OCI-LY7 (cell line): ENCODE measurements at regions not wholly inside any gene's neighbourhood (a gene's known extent, or its start where the extent isn't known, plus 50 kb on each side); places are given as distances from the start of the nearest gene placed in this dataset.

Experiments
- BruUV-seq: library from RNA; stranded (reverse); fragments of 400-500 nt; replicated peaks from 2 replicates; lab custom pipeline; 2021; lab: Mats Ljungman, UMichigan
- CTCF ChIA-PET: fragments of 300-600 bp; sonication (Branson Sonifier 250); formaldehyde crosslinking; loops from one replicate; lab custom pipeline; 2022; ENCODE audit warnings: antibody characterized with exemption; ENCODE audit not compliant: unreplicated experiment; lab: Charles Lee
- POLR2A ChIA-PET: fragments of 300-600 bp; sonication (Branson Sonifier 250); formaldehyde crosslinking; loops from one replicate; lab custom pipeline; 2022; ENCODE audit warnings: antibody characterized with exemption; lab: Charles Lee
- DNase-seq: peaks from one replicate; pipeline ENCODE4 v3.0.0-alpha.2; 2015; ENCODE audit warnings: low spot score
- H2AFZ ChIP-seq: fragments of 200-600 bp; sonication (generic), shearing (Covaris generic); 2 replicates; pipeline ENCODE4 v1.6.1; 2014; ENCODE audit warnings: mild to moderate bottlenecking, antibody characterized with exemption, low read length, moderate library complexity
- H3K27ac ChIP-seq: fragments of 200-600 bp; sonication (generic); 2 replicates; pipeline ENCODE4 v1.5.1; 2014; ENCODE audit warnings: mixed run types, low read depth, mild to moderate bottlenecking, moderate library complexity, low read length, inconsistent platforms; ENCODE audit not compliant: poor library complexity, severe bottlenecking
- H3K36me3 ChIP-seq: fragments of 200-600 bp; sonication (generic); 2 replicates; pipeline ENCODE4 v1.6.1; 2014; ENCODE audit warnings: mild to moderate bottlenecking, antibody characterized with exemption, low read length, moderate library complexity, mixed read lengths; ENCODE audit not compliant: insufficient read depth
- H3K4me1 ChIP-seq: fragments of 200-600 bp; sonication (generic); 2 replicates; pipeline ENCODE4 v1.5.1; 2014; ENCODE audit warnings: mild to moderate bottlenecking, low read length; ENCODE audit not compliant: insufficient read depth, poor library complexity, severe bottlenecking
- H3K4me2 ChIP-seq: fragments of 200-600 bp; sonication (generic); 2 replicates; pipeline ENCODE4 v1.6.1; 2014; ENCODE audit warnings: mild to moderate bottlenecking, low read length
- H3K4me3 ChIP-seq: fragments of 200-600 bp; sonication (generic); 2 replicates; pipeline ENCODE4 v1.5.1; 2014; ENCODE audit warnings: mild to moderate bottlenecking, low read depth, low read length; ENCODE audit not compliant: poor library complexity, severe bottlenecking
- H3K79me2 ChIP-seq: fragments of 200-600 bp; sonication (generic); 2 replicates; pipeline ENCODE4 v1.6.1; 2016; ENCODE audit warnings: low read depth, mild to moderate bottlenecking, low read length, moderate library complexity, mixed read lengths; ENCODE audit not compliant: insufficient read depth
- H3K9me2 ChIP-seq: fragments of 200-600 bp; sonication (generic); 2 replicates; pipeline ENCODE4 v1.6.1; 2016; ENCODE audit warnings: mild to moderate bottlenecking, low read length, mixed read lengths; ENCODE audit not compliant: insufficient read depth
- H3K9me3 ChIP-seq: fragments of 200-600 bp; sonication (generic); 2 replicates; pipeline ENCODE4 v1.6.1; 2014; ENCODE audit warnings: mild to moderate bottlenecking, mixed run types, low read length, mixed read lengths
- H4K20me1 ChIP-seq: fragments of 200-600 bp; sonication (generic); 2 replicates; pipeline ENCODE4 v1.6.1; 2014; ENCODE audit warnings: mild to moderate bottlenecking, antibody characterized with exemption, low read length, moderate library complexity, mixed read lengths; ENCODE audit not compliant: insufficient read depth
- CTCF ChIP-seq: fragments of 200-600 bp; sonication (generic); conservative IDR thresholded peaks from 2 replicates; pipeline ENCODE4 v1.5.1; 2014; ENCODE audit warnings: mild to moderate bottlenecking, antibody characterized with exemption, low read length, moderate library complexity, mixed read lengths
- EZH2phosphoT487 ChIP-seq: fragments of 200-600 bp; sonication (generic); IDR thresholded peaks from 2 replicates; pipeline ENCODE4 v1.6.1; 2018; ENCODE audit warnings: low read depth, borderline replicate concordance, mild to moderate bottlenecking, mixed run types, antibody characterized with exemption, low read length, moderate library complexity, mixed read lengths
- intact Hi-C: fragments of 100-400 bp; cut with micrococcal nuclease; formaldehyde crosslinking; loops from one replicate; pipeline ENCODE4 v1.10.0; 2022; ENCODE audit not compliant: unreplicated experiment

- no peaks in the 10 kb centered on the region for H3K9me3 ChIP-seq
- no peaks in the 10 kb centered on the region for H4K20me1 ChIP-seq
- no TSS peak for BruUV-seq
- H3K79me2 ChIP-seq: no peaks in the 10 kb centered on the region
- TF ChIP-seq CTCF: no peak
- no peak for TF ChIP-seq EZH2phosphoT487
- H3K4me3 ChIP-seq: no peak overlapping the region
- intact Hi-C loops: no loop called here
- no peak overlapping the region for H3K4me2 ChIP-seq
- H3K4me1 ChIP-seq: no peaks in the 10 kb centered on the region
- no peak for DNase-seq
- POLR2A ChIA-PET: no interaction called here
- no peak overlapping the region for H3K27ac ChIP-seq
- CTCF ChIA-PET: no interaction called here
- no peaks in the 10 kb centered on the region for H3K36me3 ChIP-seq
- no peaks in the 10 kb centered on the region for H3K9me2 ChIP-seq
- H2AFZ ChIP-seq: no peak overlapping the region
These were observed 453.8 kb upstream of the HS3ST5 start for GRCh38 chr6:114796576-114796975.

GRCh38 chr6:114793428-114793827 lies 450.6 kb upstream of the HS3ST5 start:
- no peaks in the 10 kb centered on the region for H3K79me2 ChIP-seq
- CTCF ChIA-PET: no interaction called here
- no peaks in the 10 kb centered on the region for H3K4me1 ChIP-seq
- TF ChIP-seq EZH2phosphoT487 (no peak), CTCF (no peak)
- no peaks in the 10 kb centered on the region for H3K9me2 ChIP-seq
- no peak overlapping the region for H2AFZ ChIP-seq
- H3K36me3 ChIP-seq: no peaks in the 10 kb centered on the region
- no TSS peak for BruUV-seq
- H3K4me3 ChIP-seq: no peak overlapping the region
- no peaks in the 10 kb centered on the region for H3K9me3 ChIP-seq
- POLR2A ChIA-PET: interaction anchor here (0.6 kb wide), 2 partner anchors 9 to 934 kb away, joined by 3 read pairs; no protein-coding TSS in a partner anchor
- no peak for DNase-seq
- no peak overlapping the region for H3K27ac ChIP-seq
- intact Hi-C loops: no loop called here
- H3K4me2 ChIP-seq: no peak overlapping the region
- H4K20me1 ChIP-seq: no peaks in the 10 kb centered on the region

GRCh38 chr6:114785235-114786127 lies 442.7 kb upstream of the HS3ST5 start:
- CTCF ChIA-PET: no interaction called here
- no TSS peak for BruUV-seq
- H3K4me1 ChIP-seq: no peaks in the 10 kb centered on the region
- H3K79me2 ChIP-seq: no peaks in the 10 kb centered on the region
- H2AFZ ChIP-seq: no peak overlapping the region
- H3K36me3 ChIP-seq: no peaks in the 10 kb centered on the region
- POLR2A ChIA-PET: interaction anchor here (0.7 kb wide), 1 partner anchor 8 kb away, joined by 3 read pairs; no protein-coding TSS in a partner anchor
- TF ChIP-seq EZH2phosphoT487: no peak
- TF ChIP-seq CTCF: no peak
- H4K20me1 ChIP-seq: no peaks in the 10 kb centered on the region
- H3K4me2 ChIP-seq: no peak overlapping the region
- H3K27ac ChIP-seq: no peak overlapping the region
- intact Hi-C loops: no loop called here
- H3K9me3 ChIP-seq: no peaks in the 10 kb centered on the region
- no peaks in the 10 kb centered on the region for H3K9me2 ChIP-seq
- H3K4me3 ChIP-seq: no peak overlapping the region
- DNase-seq: no peak
